ENCODE measurements at regions not wholly inside any gene's neighbourhood (a gene's known extent, or its start where the extent isn't known, plus 50 kb on each side); places are given as distances from the start of the nearest gene placed in this dataset.

- TF ChIP-seq EP300 (IDR thresholded peaks at IDR 0.05) (no peak), POLR2A (IDR thresholded peaks at IDR 0.05) (no peak), CTCF (IDR thresholded peaks at IDR 0.05) (no peak)
- H3K9me3 ChIP-seq = no peaks in the 10 kb centered on the region
- no peaks in the 10 kb centered on the region for H3K36me3 ChIP-seq
- no peak overlapping the region for H3K27ac ChIP-seq
- DNase-seq (ENCODE audit: low spot score in 2 of 2) = no peak
- WGBS, 2 donors = 87 to 90% methylated on average over 17 to 19 of the region's 19 CpGs
- no peak overlapping the region for H3K4me3 ChIP-seq
- H3K4me1 ChIP-seq = peaks cover 0 to 7% (median 0%) of the 10 kb centered on the region in 4 donors
- H3K27me3 ChIP-seq = no peaks in the 10 kb centered on the region
These were observed 88.3 kb downstream of the ANKRD60 start for GRCh38 chr20:58139849-58140786.

GRCh38 chr20:58138395-58138794, 90.1 kb downstream of the ANKRD60 start:
- 88 to 90% methylated on average over 6 of the region's 6 CpGs for WGBS, 2 donors
- H3K27me3 ChIP-seq = no peaks in the 10 kb centered on the region
- TF ChIP-seq CTCF (IDR thresholded peaks at IDR 0.05) = no peak
- no peak for TF ChIP-seq POLR2A (IDR thresholded peaks at IDR 0.05)
- no peak for TF ChIP-seq EP300 (IDR thresholded peaks at IDR 0.05)

GRCh38 chr20:58137651-58138265, 90.7 kb downstream of the ANKRD60 start:
- H3K36me3 ChIP-seq = no peaks in the 10 kb centered on the region
- no peaks in the 10 kb centered on the region for H3K9me3 ChIP-seq
- no peaks in the 10 kb centered on the region for H3K27me3 ChIP-seq
- peaks cover 0 to 25% (median 0%) of the 10 kb centered on the region in 4 donors for H3K4me1 ChIP-seq
- no peak for TF ChIP-seq CTCF (IDR thresholded peaks at IDR 0.05)
- no peak for TF ChIP-seq POLR2A (IDR thresholded peaks at IDR 0.05)
- TF ChIP-seq EP300 (IDR thresholded peaks at IDR 0.05) = no peak
- no peak for DNase-seq (ENCODE audit: low spot score in 2 of 2)
- no peak overlapping the region for H3K4me3 ChIP-seq
- WGBS, 2 donors = 89 to 93% methylated on average over 7 to 9 of the region's 9 CpGs
- no peak overlapping the region for H3K27ac ChIP-seq

More at GRCh38 chr20:58138395-58138794, 90.1 kb downstream of the ANKRD60 start:
- Histone ChIP-seq H3K27ac (no peak overlapping the region), H3K36me3 (no peaks in the 10 kb centered on the region), H3K9me3 (no peaks in the 10 kb centered on the region), H3K4me3 (no peak overlapping the region), H3K4me1 (peaks cover 0 to 18% (median 0%) of the 10 kb centered on the region in 4 donors)
- DNase-seq (ENCODE audit: low spot score in 2 of 2) = no peak

- H3K27me3 ChIP-seq = no peaks in the 10 kb centered on the region
- no peak overlapping the region for H3K4me3 ChIP-seq
- no peaks in the 10 kb centered on the region for H3K36me3 ChIP-seq
- DNase-seq (ENCODE audit: low spot score in 2 of 2) = no peak
- H3K4me1 ChIP-seq = peaks cover 0 to 30% (median 0%) of the 10 kb centered on the region in 4 donors
- H3K27ac ChIP-seq = no peak overlapping the region
- WGBS, 2 donors = 97 to 99% methylated on average over 7 of the region's 7 CpGs
- H3K9me3 ChIP-seq = no peaks in the 10 kb centered on the region
- TF ChIP-seq POLR2A (IDR thresholded peaks at IDR 0.05) (no peak), CTCF (IDR thresholded peaks at IDR 0.05) (no peak), EP300 (IDR thresholded peaks at IDR 0.05) (no peak)
These were observed 91.2 kb downstream of the ANKRD60 start for GRCh38 chr20:58137236-58137635.

GRCh38 chr20:58136149-58136484, 92.3 kb downstream of the ANKRD60 start:
- Histone ChIP-seq H3K9me3 (no peaks in the 10 kb centered on the region), H3K27ac (no peak overlapping the region), H3K4me3 (no peak overlapping the region), H3K36me3 (no peaks in the 10 kb centered on the region), H3K4me1 (peaks cover 0 to 41% (median 0%) of the 10 kb centered on the region in 4 donors), H3K27me3 (no peaks in the 10 kb centered on the region)
- 67 to 72% methylated on average over 5 of the region's 5 CpGs for WGBS, 2 donors
- no peak for DNase-seq (ENCODE audit: low spot score in 2 of 2)
- TF ChIP-seq CTCF (IDR thresholded peaks at IDR 0.05) = no peak

Data from tibial nerve (tissue), 4 donors.